GM12878 (cell line): ENCODE measurements at regions not wholly inside any gene's neighbourhood (a gene's known extent, or its start where the extent isn't known, plus 50 kb on each side); places are given as distances from the start of the nearest gene placed in this dataset.

Experiments
- BCL11A ChIP-seq: IDR thresholded peaks from 2 replicates; pipeline ENCODE4 v1.6.1; 2011; ENCODE audit warnings: low read depth, low read length
- CTCF ChIP-seq, 3 experiments: IDR thresholded peaks in 2 of 3; conservative IDR thresholded peaks in 1 of 3; 2 replicates each; pipeline ENCODE4 v1.5.1; 2011; ENCODE audit warnings: low read depth in 3 of 3, low read length in 3 of 3, mild to moderate bottlenecking in 3 of 3, control low read depth in 2 of 3, moderate library complexity in 2 of 3, inconsistent platforms in 1 of 3, mixed read lengths in 1 of 3; ENCODE audit not compliant: control insufficient read depth in 2 of 3, insufficient read depth in 1 of 3; ENCODE audit errors: extremely low read depth in 1 of 3
- FOS ChIP-seq: IDR thresholded peaks from 3 replicates; pipeline ENCODE4 v1.6.1; 2011; ENCODE audit warnings: borderline replicate concordance; ENCODE audit not compliant: insufficient read length; ENCODE audit errors: extremely low read depth
- MYC ChIP-seq: IDR thresholded peaks from 2 replicates; pipeline ENCODE4 v1.6.1; 2011; ENCODE audit warnings: mild to moderate bottlenecking, low read length, moderate library complexity, inconsistent platforms; ENCODE audit not compliant: insufficient read depth, insufficient replicate concordance, insufficient read length, severe bottlenecking

- TF ChIP-seq CTCF (IDR thresholded peaks at IDR 0.05 in 2 of 3, conservative IDR thresholded peaks at IDR 0.05 in 1 of 3; ENCODE audit: control insufficient read depth in 2 of 3, extremely low read depth in 1 of 3, insufficient read depth in 1 of 3, low read depth in 3 of 3, low read length in 3 of 3) (no peak), FOS (no peak), MYC (no peak), BCL11A (no peak)
Observed at GRCh38 chr4:55181010-55182005, 55.9 kb upstream of the KDR start.
